Right lobe of liver (tissue), 4 donors: ENCODE measurements at regions not wholly inside any gene's neighbourhood (a gene's known extent, or its start where the extent isn't known, plus 50 kb on each side); places are given as distances from the start of the nearest gene placed in this dataset.

Experiments
- CTCF ChIP-seq, 4 donors: fragments of 200-600 bp in 3 of 4; fragments of 450-650 bp in 1 of 4; IDR thresholded peaks; one replicate each; pipeline versions ENCODE4 v1.5.1 to v1.8.0; 2016 to 2022; ENCODE audit warnings: antibody characterized with exemption in 4 of 4, mild to moderate bottlenecking in 2 of 4
- POLR2A ChIP-seq: fragments of 450-650 bp; IDR thresholded peaks from one replicate; pipeline ENCODE4 v1.6.1; 2017; ENCODE audit warnings: antibody characterized with exemption, mild to moderate bottlenecking
- donor health status: DM: no; HTN: no; CAD: no.
- donor health status: DM: no; HTN: no; CAD: no.
- donor health status: DM: no; HTN: yes; CAD: no.

- TF ChIP-seq CTCF (IDR thresholded peaks at IDR 0.05) (no peak), POLR2A (no peak)
These were observed 313.6 kb downstream of the NUAK1 start for GRCh38 chr12:105825141-105825540.
